ENCODE measurements at regions not wholly inside any gene's neighbourhood (a gene's known extent, or its start where the extent isn't known, plus 50 kb on each side); places are given as distances from the start of the nearest gene placed in this dataset.

DNA sequence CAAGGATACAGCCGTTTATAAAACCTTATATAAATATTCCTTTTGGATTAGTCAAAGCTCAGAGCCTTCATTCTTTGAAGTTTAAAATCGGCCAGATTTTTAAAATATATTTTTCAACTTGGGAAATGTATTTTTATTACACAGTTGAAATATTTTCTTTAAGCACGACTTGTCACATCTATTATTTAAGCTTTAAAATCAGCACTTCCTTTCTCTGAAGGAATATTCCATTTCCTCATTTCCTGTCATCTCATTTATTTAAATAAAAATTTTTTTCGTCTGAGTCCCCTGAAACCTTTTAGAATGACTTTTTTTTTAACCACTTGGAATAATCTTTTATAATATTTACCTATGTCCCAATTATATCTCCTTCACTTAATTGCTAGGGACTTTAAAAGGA, 107.5 kb upstream of the PDE3A start:
- peaks cover 11% of the 10 kb centered on the region for H3K27me3 ChIP-seq
- no peak overlapping the region for H3K27ac ChIP-seq
- DNase-seq (ENCODE audit: low read depth in 1 of 2, low spot score in 1 of 2): no peak
- no peaks in the 10 kb centered on the region for H3K9me3 ChIP-seq (ENCODE audit: low read depth)
- peaks cover 6% of the 10 kb centered on the region for H3K4me1 ChIP-seq (ENCODE audit: low read depth)
- TF ChIP-seq, protein P1, sequence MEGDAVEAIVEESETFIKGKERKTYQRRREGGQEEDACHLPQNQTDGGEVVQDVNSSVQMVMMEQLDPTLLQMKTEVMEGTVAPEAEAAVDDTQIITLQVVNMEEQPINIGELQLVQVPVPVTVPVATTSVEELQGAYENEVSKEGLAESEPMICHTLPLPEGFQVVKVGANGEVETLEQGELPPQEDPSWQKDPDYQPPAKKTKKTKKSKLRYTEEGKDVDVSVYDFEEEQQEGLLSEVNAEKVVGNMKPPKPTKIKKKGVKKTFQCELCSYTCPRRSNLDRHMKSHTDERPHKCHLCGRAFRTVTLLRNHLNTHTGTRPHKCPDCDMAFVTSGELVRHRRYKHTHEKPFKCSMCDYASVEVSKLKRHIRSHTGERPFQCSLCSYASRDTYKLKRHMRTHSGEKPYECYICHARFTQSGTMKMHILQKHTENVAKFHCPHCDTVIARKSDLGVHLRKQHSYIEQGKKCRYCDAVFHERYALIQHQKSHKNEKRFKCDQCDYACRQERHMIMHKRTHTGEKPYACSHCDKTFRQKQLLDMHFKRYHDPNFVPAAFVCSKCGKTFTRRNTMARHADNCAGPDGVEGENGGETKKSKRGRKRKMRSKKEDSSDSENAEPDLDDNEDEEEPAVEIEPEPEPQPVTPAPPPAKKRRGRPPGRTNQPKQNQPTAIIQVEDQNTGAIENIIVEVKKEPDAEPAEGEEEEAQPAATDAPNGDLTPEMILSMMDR (IDR thresholded peaks at IDR 0.05; ENCODE audit: low read depth, low read length): no peak
- no peak overlapping the region for H3K4me3 ChIP-seq
- H3K36me3 ChIP-seq: no peaks in the 10 kb centered on the region

DNA sequence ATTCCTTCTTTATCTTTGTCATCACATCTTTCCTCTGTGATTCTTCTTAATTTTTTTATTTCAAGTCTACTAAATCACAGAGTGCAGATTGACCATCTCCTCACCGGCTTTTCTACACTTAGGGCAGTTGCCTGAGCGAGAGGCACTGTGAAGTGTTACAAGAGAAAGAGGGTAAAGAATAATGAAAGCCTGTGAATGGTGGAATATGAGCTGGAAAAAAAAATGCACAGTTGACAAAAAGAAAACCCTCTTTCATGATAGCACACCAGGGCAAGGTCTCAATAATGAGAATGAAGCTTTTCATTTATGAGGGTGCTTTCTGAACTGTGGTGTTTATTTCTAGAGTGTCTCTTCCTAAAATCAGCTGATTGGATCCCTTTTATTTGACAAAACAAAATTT, 106.2 kb upstream of the PDE3A start:
- no peak for DNase-seq (ENCODE audit: low read depth in 1 of 2, low spot score in 1 of 2)
- H3K9me3 ChIP-seq (ENCODE audit: low read depth): no peaks in the 10 kb centered on the region
- H3K4me3 ChIP-seq: no peak overlapping the region
- H3K36me3 ChIP-seq: no peaks in the 10 kb centered on the region
- TF ChIP-seq, protein P1 (IDR thresholded peaks at IDR 0.05; ENCODE audit: low read depth, low read length): no peak
- H3K4me1 ChIP-seq (ENCODE audit: low read depth): peaks cover 6% of the 10 kb centered on the region
- peaks cover 11% of the 10 kb centered on the region for H3K27me3 ChIP-seq
- H3K27ac ChIP-seq: no peak overlapping the region

DNA sequence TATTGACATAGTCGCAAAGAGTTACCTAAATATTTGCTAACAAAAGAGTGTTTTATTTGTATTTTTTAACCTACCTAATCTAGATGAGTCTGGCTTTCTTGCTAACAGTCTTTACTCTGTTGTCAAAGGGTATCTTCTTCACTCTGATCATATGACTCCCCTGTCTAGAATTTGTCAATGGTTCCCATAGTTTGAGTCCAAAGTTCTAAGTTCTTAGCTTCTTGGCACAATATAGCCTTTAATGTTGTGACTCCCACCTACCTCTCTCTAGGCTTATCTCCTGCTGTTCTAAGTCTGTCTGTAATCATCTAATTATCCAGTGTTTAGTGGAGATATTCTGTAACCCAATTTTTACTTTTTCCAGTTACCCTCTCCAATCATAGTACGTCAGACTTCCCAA, 104.3 kb upstream of the PDE3A start:
- no peak for DNase-seq (ENCODE audit: low read depth in 1 of 2, low spot score in 1 of 2)
- TF ChIP-seq, protein P1 (IDR thresholded peaks at IDR 0.05; ENCODE audit: low read depth, low read length): no peak
- Histone ChIP-seq H3K4me1 (ENCODE audit: low read depth) (peaks cover 6% of the 10 kb centered on the region), H3K27me3 (peaks cover 7% of the 10 kb centered on the region), H3K27ac (no peak overlapping the region), H3K4me3 (no peak overlapping the region), H3K36me3 (no peaks in the 10 kb centered on the region), H3K9me3 (ENCODE audit: low read depth) (no peaks in the 10 kb centered on the region)

DNA sequence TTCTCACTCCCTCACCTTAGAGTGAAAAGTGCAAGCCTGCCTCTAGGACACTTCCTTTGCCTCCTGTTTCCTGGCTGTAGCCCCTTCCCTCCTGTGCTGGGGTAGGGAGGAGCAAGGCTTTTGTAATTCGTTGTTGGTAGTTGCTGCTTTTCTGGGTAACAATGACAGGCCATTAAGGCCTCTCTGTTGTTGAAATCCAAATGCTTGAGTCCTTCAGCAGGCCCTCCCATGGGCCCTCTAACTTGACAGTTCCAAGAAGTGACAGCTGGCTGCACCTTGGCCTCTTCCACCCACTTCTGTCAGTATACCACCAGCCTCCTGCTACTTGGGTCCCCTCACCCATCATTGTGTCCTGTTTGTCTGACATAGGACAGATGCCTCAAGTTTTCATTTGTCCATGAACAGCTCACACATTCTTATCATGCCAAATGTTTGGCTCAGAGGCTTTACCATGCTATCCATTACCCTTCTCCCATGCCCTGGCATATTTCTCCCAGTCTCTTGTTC, 103.7 kb upstream of the PDE3A start:
- H3K4me1 ChIP-seq (ENCODE audit: low read depth): peaks cover 9% of the 10 kb centered on the region
- H3K27ac ChIP-seq: no peak overlapping the region
- no peaks in the 10 kb centered on the region for H3K9me3 ChIP-seq (ENCODE audit: low read depth)
- H3K36me3 ChIP-seq: no peaks in the 10 kb centered on the region
- DNase-seq (ENCODE audit: low read depth in 1 of 2, low spot score in 1 of 2): peak in 1 of 2 donors; percentile 61
- H3K27me3 ChIP-seq: peaks cover 11% of the 10 kb centered on the region
- H3K4me3 ChIP-seq: no peak overlapping the region
- TF ChIP-seq, protein P1 (IDR thresholded peaks at IDR 0.05; ENCODE audit: low read depth, low read length): no peak

DNA sequence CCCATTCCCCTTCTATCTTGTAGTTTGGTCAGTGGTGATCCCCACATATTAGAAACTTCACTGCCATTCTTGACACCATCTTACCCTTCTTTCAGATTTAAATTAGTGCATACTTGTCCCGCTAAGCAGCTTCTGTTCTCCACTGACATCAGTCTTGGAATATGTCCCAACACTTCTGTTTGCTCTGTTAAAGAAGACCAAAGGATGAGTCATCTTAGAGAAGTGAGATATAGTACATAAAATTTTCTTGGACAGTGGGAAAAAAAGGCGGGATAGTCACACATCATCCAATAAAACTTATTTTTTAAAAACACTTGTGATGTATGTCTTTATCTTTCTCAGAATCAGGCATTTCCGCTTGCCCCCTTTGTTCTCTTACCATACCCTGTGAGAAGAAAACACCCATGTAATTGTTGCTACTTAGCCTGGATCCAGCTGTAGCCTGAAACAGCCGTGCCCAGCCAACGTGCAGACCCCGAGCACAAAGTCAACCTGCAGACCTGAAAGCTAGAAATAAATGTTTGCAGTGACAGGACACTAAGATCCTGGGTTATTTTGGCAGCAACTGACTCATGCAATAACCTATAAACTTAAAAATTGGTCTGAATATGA, 100.1 kb upstream of the PDE3A start:
- peak in 1 of 2 donors; percentile 58 for DNase-seq (ENCODE audit: low read depth in 1 of 2, low spot score in 1 of 2)
- Histone ChIP-seq H3K27ac (no peak overlapping the region), H3K9me3 (ENCODE audit: low read depth) (no peaks in the 10 kb centered on the region), H3K27me3 (peaks cover 23% of the 10 kb centered on the region), H3K36me3 (no peaks in the 10 kb centered on the region), H3K4me3 (no peak overlapping the region), H3K4me1 (ENCODE audit: low read depth) (peaks cover 9% of the 10 kb centered on the region)
- TF ChIP-seq, protein P1 (IDR thresholded peaks at IDR 0.05; ENCODE audit: low read depth, low read length): no peak

All from cardiac muscle cell (in vitro differentiated cells and primary cell).